HG02642 (cell line): ENCODE measurements at regions not wholly inside any gene's neighbourhood (a gene's known extent, or its start where the extent isn't known, plus 50 kb on each side); places are given as distances from the start of the nearest gene placed in this dataset.

Experiments used
- ATAC-seq: cut with Tn5 transposase; IDR thresholded peaks from one replicate; pipeline ENCODE4 v1.9.1; 2021; ENCODE audit warnings: mild to moderate bottlenecking; ENCODE audit not compliant: unreplicated experiment, poor library complexity

DNA sequence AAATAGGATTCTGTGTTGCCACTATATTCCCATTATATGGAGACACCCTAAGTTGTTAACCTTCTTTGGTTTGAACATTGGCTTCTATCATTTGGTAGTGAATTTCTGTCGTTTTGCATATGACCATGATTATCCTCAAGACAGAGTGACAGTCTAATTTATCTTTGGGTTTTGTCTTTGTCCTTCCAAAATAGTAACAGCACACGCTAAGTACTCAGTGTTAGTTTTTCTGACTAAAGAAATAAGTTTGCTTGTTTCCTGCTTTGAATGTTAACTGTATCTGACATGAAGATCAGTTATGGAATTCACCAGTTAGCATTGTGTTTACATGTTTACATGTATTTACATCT is 352.5 kb upstream of the GRM7 start:
- no peak for ATAC-seq

DNA sequence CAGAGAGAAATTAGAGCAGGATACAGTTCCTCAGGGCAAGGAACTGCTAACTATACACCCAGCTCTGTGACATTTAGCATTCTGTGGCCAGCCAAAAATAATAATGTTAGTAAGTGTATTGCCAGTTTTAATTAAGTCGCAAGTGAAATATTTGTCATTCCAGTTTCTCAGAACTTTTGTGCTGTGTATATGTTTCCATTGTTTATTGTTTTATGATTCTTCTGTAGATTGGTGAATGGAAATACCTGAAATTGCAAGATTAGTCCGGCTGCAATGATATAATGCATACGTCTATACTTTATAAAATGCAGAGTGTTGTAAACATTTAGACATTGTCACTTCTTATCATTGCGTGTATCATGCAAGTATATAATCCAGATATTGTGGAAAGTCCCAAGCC is 351.3 kb upstream of the GRM7 start:
- no peak for ATAC-seq

DNA sequence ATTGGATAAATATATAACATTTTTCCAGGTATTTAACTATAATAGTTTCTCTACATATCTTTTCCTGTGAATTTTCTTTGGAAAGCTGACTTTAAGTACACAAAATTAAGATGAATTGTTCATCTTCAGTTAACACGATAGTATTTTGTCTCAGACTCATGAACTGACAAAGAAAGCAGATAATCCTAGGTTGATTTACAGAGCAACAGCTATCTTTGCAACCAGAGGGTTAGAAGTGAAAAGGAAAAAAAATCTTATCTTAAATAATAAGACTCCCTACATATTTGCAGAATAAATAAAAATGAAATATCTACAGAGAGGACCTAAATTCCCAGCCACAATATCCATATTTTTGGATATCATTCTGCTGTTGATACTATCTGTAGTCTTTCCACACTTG is 350.2 kb upstream of the GRM7 start:
- ATAC-seq, result no peak

DNA sequence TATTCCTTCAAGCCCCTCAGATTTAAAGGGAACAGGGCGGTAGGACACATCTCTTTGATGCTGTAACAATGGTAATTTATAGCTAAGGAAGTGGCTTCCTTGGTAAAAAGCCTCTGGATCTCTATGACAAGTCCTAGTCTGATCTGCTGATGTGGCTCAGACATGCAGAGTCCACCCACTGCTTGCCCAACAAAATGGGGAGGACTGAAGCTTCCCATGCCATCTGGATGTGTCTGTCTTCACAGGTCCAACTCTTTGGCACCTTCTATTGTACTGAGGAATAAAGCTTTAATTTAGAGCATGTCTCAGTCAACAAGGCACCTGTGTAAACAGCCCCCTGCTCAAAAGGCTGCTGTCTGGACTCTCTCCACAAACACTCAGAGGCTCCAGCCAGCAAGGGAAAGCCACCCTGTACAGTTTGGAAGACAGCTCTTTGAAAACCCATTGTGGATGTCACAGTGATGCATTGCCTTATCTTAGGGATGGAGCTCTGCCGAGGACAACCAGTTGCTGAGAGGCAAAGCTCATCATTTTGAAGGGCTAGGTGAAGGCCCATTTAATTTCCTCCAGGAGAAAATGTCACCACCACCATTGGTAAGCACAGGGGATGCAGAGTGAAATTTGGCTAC is 348.6 kb upstream of the GRM7 start:
- no peak for ATAC-seq

DNA sequence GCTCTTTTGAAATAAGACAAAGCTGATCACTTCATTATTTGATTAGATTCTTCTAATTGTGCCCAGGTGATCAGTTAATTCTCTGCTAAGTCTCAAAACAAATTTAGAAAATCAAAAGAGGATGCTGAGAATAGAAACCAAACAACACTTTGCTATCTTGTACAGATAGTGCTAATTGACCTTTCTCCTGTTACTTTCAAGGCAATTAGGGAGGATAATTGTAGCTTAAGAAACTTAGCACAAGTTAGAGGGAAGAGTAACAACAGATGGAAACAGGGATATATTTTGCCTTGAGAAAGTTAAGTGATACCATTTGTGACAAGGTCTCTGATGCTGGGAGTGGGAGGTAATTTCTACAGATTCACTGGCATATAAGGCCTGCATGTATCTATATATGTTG is 344.8 kb upstream of the GRM7 start:
- ATAC-seq, result no peak

DNA sequence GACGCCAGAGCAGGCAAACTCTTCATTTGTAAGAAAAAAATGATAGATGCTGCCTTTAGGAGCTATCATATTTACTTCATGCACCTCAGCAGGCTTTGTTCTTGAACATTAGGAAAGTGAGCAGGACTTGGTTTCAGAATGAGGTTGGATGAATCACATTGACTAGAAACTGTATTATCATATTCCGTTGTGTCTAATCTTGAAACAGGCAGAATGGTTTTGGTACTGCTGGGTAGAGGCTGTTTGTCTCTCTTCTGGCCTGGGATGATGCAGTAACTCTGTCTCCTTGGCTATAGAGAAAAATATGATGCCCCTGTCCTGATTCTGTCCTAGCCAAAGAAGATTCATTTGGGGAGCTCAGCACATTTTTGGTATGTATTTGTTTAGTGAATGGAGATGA is 344.2 kb upstream of the GRM7 start:
- ATAC-seq, result no peak

DNA sequence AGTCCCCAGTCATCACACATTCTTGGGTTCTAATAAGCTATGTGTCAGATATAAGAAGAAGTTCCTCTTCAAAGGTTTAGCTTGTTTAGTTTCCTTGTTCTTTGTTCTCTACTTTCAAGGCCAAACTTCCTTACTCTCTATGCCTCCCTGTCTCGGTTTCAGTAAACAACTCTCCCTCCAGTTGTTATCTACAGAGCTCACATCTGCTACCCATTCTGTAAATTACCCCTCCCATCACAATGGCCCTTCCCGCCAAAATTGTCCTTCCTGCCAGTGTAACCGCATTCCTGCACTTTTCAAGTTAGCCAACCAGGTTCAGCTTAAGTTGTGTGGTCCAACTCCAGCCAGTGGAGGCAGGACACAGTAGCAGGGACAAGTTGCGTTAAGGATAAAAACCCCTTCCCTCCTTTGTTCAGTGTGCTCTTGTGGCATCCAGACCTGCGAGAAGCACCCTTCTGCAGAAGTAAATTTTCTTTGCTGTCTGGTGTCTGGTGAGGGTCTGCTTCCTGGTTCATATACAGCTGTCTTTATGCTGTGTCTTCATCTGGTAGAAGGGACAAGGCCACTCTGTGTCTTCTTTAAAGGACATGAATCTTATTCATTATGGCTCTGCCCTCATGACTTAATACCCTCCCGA is 342.1 kb upstream of the GRM7 start:
- no peak for ATAC-seq

DNA sequence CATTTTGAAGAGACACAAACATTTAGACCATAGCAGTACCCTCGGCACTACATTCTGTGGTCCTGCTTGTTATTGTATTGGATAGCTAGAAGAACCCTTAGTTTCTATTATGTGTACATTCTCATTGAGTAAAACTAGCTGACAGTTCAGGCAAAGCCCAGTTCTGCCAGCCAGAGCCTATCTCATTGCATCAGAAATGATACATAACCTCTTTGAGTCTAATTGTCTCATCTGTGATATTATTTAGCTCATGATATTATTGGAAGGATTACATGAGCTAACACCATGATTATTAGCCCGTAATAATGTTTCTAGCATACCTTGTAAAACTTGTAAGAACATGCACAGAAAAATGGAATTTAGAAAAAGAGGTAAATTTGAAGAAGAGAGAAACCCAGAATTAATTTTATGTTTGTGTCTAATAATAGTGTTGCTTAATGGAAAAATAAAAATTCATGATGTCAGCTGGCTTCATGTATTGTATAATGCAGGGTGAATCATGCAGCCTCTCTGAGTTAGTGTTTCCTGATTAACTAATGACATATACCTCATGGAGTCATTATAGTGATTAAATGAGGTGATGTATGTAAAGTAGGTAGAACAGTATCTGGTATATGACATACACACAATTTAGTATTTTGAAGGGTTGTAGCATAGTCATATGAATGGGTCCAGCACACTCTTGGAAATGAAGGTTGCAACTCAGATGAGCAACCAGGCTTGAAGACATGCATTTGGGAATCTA is 339.4 kb upstream of the GRM7 start:
- ATAC-seq, result no peak

DNA sequence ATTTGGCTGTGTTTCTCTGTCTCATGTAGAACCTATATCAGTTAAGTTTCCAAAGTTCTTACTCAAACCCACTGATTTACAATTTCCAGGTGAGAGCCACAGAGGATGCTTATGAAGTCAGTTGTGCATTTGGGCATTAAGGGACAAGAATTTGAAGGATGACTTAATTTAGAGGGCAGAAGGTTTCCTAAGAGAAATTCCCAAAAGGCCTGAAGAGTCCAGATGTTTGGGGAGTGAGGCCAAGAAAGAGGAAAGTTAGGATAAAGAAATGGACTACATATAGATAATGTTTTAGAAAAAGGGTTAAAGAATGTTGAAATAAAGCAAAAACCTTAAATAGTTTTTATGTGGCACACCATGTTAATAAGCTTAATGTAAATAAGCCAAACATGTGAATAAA is 338.7 kb upstream of the GRM7 start:
- no peak for ATAC-seq

DNA sequence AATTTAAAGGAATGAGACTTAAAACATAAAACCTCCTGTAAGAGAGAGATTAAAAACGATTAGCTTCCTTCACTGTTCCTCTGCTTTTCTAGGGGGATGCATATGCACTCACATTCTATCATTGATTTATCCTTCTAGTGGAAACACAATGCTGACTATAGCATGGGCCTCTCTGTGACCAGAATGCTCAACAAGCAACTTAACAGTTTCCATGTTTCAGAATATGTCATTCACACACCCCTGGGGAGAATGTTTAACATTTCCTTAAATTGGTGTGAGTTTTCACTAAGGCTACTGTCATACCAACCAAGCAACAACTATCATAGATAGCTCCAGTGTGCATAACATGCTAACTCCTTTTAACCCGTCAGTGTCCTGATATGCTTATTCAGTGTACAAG is 337.9 kb upstream of the GRM7 start:
- ATAC-seq, result no peak

DNA sequence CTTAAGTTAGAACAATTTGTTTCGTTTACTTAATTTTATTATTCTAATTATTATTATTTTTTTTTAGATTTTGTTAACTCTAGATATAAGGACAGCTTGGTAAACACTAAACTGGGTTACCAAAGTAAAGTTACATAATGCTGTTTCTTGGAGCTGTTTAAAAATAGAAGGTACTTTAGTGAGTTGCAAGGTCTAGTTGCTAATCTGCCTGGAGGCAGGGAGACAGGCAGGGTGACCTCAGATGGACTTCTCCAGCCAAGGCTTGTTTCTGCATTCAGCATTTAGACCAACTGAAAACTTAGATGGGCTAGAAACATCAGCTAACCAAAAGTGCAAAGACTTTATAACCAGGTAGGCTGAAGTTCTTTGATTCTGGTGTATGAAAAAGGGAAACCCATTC is 336.4 kb upstream of the GRM7 start:
- ATAC-seq, result no peak

DNA sequence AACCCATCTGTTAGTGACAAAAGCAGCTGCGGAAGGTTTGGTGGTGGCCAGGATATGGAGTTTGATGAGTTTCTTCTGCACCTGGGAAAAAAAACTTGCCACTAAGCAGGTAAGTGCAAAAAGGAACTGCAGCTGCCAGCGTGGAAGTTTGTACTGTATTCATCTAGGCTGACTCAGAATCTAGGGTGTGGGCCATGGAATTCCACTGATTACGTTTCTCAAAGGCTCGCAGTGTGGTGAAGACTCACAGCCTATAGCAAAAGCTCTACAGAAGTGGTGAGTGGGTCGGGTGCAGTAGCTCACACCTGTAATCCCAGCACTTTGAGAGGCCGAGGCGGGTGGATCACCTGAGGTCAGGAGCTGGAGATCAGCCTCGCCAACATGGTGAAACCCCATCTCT is 334.6 kb upstream of the GRM7 start:
- no peak for ATAC-seq

DNA sequence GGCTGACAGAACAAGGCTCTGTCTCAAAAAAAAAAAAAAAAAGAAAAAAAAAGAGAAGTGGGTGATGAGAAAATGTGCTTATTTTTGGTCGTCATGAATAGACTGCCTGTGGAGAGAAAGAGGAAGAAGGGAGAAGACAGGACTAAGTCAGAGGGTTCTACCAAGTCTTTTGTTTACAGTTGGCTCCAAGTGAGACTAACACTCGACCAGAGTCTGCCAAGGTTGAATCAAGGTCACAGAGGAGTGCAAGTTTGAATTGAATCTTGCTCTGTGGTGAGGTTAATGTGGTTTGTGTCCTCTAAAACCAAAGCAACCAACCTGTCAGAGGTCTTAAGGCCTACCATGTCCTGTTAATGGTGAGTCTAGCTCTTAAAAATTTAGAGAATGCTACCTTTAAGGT is 334.1 kb upstream of the GRM7 start:
- no peak for ATAC-seq

DNA sequence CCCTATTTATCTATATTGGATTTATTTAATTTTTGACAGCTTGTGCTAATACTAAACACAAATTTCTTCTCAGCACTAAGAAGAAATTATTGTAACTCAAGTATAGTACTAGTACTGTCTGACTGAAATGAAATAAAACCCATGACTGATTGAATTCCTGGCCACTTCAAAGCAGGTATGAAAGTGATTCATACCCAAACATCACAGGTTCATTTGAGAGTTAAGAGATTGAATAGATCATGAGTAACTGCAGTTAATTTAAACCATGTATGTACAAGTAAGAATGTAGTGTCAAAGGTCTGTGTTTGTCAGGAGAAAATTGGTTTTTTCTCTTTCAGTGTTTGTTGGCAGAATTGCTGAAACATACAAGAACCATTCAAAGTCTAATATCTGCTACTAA is 332.0 kb upstream of the GRM7 start:
- ATAC-seq, result no peak

DNA sequence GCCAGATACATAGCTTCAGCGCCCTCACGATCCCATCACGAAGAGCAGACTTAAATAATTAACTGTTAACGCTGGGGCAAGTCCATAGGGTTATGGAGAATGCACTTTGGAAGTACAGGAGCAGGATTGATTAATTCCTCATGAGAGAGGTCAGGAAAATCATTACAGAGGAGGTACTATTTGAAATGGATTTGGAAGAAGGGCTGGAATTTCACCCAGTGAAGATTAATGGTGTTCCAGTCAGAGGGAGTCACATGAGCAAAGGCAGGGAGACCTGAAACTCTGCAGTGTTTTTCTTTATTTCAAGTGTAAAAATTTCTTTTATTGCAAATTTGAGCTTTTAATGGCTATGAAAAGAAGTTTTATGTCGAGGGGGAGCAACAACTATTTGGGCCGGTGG is 329.8 kb upstream of the GRM7 start:
- no peak for ATAC-seq

DNA sequence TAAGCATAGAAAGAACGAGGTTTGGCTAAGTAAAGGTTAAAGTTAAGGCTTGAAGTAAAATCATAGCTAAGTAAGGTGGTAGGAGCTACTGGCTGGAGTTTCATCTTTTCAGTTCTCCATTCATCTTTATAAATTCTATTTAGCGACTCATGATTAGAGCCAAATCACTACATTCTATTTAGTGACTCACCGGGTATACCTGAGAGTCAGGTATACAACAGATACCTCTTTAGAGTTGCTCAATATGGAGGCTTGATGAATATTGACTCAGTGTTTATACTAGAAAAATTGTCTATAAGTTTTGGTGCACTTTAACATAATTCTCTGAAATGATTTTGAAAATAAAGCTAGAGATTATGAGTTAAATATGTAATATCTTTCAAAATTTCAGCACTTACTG is 328.8 kb upstream of the GRM7 start:
- ATAC-seq, result no peak

DNA sequence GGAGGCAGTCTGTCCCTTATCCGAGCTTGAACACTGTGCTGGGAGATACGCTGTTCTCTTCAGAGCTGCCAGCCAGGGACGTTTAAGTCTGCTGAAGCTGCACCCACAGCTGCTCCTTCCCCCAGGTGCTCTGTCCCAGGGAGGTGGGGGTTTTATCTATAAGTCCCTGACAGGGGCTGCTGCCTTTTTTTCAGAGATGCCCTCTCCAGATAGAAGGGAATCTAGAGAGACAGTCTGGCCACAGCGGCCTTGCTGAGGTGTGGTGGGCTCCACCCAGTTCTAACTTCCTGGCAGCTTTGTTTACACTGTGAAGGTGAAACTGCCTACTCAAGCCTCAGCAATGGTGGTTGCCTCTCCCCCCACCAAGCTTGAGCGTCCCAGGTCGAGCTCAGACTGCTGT is 319.9 kb upstream of the GRM7 start:
- no peak for ATAC-seq

DNA sequence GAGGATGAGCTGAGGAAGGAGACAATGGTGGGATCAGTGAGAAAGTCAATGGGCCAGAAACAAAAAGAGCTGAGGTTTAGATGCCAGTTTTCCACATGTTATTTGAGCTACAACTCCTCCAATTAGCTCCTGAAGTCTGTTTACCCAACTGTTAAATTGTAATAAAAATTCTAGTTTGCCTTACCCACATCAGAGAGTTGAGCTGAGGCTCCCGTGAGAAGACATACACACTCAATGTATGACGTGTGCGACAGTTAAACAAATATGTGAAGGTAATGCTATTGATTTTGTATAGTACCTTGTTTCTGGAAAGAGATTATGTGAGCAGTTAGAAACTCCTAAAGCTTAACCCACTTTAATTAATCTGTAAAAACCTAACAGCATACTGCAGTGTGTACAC is 318.1 kb upstream of the GRM7 start:
- ATAC-seq, result no peak

DNA sequence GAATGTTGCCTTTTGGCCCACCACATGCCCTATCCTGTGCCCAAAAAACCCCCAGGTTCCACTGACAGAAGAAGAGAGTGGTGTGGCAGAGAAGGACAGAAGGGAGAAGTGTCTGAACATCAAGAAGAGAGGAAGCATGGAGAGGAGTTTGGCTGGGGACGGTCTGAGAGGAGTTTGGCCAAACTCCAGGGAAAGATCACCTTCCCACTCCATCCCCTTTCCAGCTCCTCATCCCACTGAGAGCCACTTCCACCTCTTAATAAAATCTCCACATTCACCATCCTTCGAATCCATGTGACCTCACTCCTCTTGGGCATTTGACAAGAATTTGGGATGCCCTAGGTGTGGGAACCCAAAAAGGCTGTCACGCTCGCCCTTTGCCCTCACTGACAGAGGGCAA is 311.6 kb upstream of the GRM7 start:
- ATAC-seq, result no peak

DNA sequence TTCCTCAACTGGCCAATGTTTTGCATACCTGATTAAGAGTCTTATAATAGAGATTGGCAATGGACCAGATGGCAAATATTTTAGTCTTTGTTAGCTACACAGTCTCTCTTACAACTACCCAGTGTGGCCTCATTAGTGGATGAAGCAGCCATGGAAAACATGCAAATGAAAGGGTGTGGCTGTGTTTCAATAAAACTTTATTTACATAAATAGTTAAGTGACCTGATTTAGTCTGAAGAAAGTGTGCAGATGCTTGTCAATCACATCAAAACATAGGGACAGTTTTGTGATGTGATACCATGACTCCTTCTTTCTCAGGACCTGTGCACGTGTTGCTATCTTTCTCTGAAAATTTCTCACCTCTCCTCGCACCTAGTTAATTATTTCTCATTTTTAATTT is 309.8 kb upstream of the GRM7 start:
- no peak for ATAC-seq

DNA sequence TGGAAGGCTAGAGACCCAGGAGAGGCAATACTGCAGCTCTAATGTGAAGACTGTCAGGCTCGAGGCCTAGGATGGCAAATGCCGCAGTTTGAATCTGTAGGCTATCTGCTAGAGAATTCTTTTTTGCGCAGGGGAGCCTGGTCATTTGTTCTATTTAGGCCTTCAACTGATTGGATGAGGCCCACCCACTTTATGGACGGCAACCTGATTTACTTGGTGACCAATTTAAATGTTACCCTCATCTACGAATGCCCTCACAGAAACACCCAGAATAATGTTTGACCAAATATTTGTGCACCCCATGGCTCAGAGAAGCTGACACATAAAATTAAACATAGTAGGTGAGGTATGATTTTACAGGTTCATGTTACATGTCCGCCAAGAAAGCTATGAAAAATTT is 300.7 kb upstream of the GRM7 start:
- no peak for ATAC-seq

DNA sequence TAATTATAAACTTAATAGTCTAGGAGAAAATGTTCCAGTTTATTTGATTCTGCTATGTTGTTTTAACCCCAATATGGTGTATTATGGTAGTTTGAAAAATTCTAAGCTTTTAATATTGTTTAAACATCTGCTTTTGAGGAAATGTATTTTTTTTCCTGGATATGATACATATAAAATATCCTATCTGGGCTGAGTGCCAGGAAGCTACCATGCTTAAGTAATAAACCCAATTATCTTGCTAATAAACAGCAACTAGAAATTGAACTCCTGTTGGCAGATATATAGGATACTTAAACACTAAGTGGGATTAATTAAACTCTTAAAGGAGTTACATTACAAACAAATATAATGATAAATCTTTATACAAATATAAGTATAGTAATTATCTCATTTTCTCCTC is 293.7 kb upstream of the GRM7 start:
- ATAC-seq, result no peak
